ENCODE measurements at regions not wholly inside any gene's neighbourhood (a gene's known extent, or its start where the extent isn't known, plus 50 kb on each side); places are given as distances from the start of the nearest gene placed in this dataset.

DNA sequence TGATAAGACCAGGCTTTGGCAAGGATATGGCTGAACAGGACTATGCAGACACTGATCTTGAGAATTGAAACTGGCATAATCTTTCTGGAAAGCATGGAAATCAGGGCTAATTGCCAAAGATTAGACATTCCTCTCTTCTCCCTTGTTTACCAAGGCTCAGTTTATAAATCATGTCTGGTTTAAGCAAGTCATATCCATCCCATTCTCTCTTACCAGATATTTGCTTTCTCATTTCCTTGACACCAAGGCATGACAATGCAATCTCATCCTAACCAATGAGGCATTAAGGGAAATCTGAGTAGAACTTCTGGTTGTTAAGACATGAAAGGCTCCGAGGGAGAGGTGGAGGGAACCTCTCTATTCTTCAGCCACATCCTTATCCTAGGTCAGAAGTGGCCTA, 110.3 kb upstream of the CEP85L start:
- Histone ChIP-seq H3K4me3 (no peak overlapping the region), H3K27me3 (no peaks in the 10 kb centered on the region), H3K27ac (no peak overlapping the region), H3K9me3 (replicated peaks in 1 of 3) (no peaks in the 10 kb centered on the region), H3K4me1 (replicated peaks in 1 of 2) (no peaks in the 10 kb centered on the region), H3K36me3 (replicated peaks in 1 of 2) (no peaks in the 10 kb centered on the region)
- no peak for DNase-seq
- intact Hi-C loops (cut with DNase I): no loop called here
- 50 to 90% (median 83%) methylated on average over 1 of the region's 1 CpG for WGBS, 4 donors
- no peak for TF ChIP-seq POLR2A (IDR thresholded peaks at IDR 0.05)
- TF ChIP-seq, protein P1, sequence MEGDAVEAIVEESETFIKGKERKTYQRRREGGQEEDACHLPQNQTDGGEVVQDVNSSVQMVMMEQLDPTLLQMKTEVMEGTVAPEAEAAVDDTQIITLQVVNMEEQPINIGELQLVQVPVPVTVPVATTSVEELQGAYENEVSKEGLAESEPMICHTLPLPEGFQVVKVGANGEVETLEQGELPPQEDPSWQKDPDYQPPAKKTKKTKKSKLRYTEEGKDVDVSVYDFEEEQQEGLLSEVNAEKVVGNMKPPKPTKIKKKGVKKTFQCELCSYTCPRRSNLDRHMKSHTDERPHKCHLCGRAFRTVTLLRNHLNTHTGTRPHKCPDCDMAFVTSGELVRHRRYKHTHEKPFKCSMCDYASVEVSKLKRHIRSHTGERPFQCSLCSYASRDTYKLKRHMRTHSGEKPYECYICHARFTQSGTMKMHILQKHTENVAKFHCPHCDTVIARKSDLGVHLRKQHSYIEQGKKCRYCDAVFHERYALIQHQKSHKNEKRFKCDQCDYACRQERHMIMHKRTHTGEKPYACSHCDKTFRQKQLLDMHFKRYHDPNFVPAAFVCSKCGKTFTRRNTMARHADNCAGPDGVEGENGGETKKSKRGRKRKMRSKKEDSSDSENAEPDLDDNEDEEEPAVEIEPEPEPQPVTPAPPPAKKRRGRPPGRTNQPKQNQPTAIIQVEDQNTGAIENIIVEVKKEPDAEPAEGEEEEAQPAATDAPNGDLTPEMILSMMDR (IDR thresholded peaks at IDR 0.05): no peak

DNA sequence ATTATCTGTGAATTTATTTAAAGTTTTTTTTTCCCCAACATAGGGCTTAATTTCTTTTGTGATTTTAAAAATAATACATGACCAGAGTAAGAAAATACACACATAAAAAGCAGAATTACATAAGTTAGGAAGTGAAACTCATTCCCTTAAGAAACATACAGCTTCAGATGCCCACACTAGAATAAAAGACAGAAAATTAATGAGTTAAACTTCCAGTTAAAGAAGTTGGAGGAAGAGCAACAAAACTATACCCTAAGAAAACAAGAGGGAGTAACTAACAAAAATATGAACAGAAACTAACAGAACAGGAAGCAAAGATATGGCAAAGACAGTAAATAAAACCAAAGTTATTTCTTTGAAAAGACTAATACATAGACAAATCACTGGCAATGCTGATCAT, 107.6 kb upstream of the CEP85L start:
- no peak for TF ChIP-seq POLR2A (IDR thresholded peaks at IDR 0.05)
- TF ChIP-seq, protein P1 (IDR thresholded peaks at IDR 0.05): no peak
- intact Hi-C loops (cut with DNase I): no loop called here
- no peak for DNase-seq
- Histone ChIP-seq H3K36me3 (replicated peaks in 1 of 2) (no peaks in the 10 kb centered on the region), H3K4me1 (replicated peaks in 1 of 2) (no peaks in the 10 kb centered on the region), H3K27me3 (no peaks in the 10 kb centered on the region), H3K9me3 (replicated peaks in 1 of 3) (no peaks in the 10 kb centered on the region), H3K4me3 (no peak overlapping the region), H3K27ac (peak overlapping the region in 1 of 5 donors; percentile 17)

DNA sequence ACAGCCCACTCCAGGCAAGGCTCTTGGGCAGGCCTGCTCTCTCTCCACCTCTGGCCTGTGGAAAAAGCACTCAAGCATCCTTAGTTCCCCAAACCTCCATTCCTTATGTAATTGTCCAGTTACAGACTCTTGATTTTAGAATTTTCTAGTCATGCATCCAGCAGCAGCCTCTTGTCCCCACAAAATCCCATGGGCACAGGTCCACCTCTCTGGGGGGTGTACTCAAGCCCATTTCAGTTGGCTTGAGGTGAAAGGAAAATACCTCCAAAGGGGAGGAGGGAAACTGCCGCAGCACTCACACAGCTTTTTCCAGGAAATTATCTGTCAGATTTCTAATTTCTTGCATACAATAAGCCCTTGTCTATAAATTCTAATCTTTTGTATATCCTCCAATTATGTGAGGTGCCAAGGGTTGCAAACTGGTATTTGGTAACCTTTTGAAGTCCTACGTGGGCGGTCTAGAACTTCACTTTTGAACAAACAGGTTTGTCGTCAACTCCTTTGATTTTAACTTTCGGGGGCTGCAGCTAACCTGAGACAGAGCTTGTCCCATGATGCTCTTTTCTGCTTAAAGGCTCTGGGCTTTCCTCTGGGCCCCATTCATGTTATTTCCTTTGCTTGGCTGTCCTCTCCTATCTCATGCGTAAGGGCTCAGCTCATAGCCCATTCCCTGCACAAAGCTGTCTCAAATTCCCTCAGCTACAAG, 104.7 kb upstream of the CEP85L start:
- H3K4me3 ChIP-seq: no peak overlapping the region
- no peaks in the 10 kb centered on the region for H3K9me3 ChIP-seq (replicated peaks in 1 of 3)
- intact Hi-C loops (cut with DNase I): no loop called here
- 88 to 97% (median 92%) methylated on average over 6 of the region's 6 CpGs for WGBS, 4 donors
- TF ChIP-seq, protein P1 (IDR thresholded peaks at IDR 0.05): no peak
- TF ChIP-seq POLR2A (IDR thresholded peaks at IDR 0.05): no peak
- no peak overlapping the region for H3K27ac ChIP-seq
- H3K4me1 ChIP-seq (replicated peaks in 1 of 2): peaks cover 6 to 10% of the 10 kb centered on the region in 2 donors
- no peaks in the 10 kb centered on the region for H3K36me3 ChIP-seq (replicated peaks in 1 of 2)
- peak in 1 of 7 donors; percentile 8 for DNase-seq
- no peaks in the 10 kb centered on the region for H3K27me3 ChIP-seq

DNA sequence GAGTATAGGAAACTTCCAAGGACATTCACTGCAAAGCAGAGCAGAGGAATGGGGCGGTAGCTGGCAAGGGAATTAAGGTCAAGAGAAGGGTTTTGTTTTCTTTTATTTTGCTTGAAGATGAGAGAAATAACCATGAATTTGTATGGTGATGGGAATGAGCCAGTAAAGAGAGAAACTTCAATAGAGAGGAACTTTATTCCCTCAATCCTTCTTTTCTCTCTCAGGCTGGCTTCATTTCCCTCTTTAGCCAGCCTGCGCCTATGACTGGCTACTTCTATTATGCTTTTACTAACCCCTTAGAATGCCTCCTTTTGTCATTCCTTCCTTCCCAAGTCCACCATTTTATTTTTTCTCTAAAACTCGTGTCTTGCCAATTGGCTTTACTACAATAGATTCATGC, 101.4 kb upstream of the CEP85L start:
- peak overlapping the region in 1 of 5 donors; percentile 53 for H3K27ac ChIP-seq
- intact Hi-C loops (cut with DNase I): no loop called here
- no peak overlapping the region for H3K4me3 ChIP-seq
- H3K4me1 ChIP-seq (replicated peaks in 1 of 2): peaks cover 24 to 26% of the 10 kb centered on the region in 2 donors
- peak in 2 of 7 donors; percentile 27 to 42 for DNase-seq
- WGBS, 4 donors: 49 to 58% (median 53%) methylated on average over 3 of the region's 3 CpGs
- no peak for TF ChIP-seq POLR2A (IDR thresholded peaks at IDR 0.05)
- TF ChIP-seq, protein P1 (IDR thresholded peaks at IDR 0.05): no peak
- H3K36me3 ChIP-seq (replicated peaks in 1 of 2): no peaks in the 10 kb centered on the region
- no peaks in the 10 kb centered on the region for H3K9me3 ChIP-seq (replicated peaks in 1 of 3)
- no peaks in the 10 kb centered on the region for H3K27me3 ChIP-seq
